ENCODE measurements at regions not wholly inside any gene's neighbourhood (a gene's known extent, or its start where the extent isn't known, plus 50 kb on each side); places are given as distances from the start of the nearest gene placed in this dataset.
"Not testable (repeated sequence)": the region's sequence is repeated elsewhere in the genome, so short reads cannot be mapped to it uniquely, and the experiment has no call there.

DNA sequence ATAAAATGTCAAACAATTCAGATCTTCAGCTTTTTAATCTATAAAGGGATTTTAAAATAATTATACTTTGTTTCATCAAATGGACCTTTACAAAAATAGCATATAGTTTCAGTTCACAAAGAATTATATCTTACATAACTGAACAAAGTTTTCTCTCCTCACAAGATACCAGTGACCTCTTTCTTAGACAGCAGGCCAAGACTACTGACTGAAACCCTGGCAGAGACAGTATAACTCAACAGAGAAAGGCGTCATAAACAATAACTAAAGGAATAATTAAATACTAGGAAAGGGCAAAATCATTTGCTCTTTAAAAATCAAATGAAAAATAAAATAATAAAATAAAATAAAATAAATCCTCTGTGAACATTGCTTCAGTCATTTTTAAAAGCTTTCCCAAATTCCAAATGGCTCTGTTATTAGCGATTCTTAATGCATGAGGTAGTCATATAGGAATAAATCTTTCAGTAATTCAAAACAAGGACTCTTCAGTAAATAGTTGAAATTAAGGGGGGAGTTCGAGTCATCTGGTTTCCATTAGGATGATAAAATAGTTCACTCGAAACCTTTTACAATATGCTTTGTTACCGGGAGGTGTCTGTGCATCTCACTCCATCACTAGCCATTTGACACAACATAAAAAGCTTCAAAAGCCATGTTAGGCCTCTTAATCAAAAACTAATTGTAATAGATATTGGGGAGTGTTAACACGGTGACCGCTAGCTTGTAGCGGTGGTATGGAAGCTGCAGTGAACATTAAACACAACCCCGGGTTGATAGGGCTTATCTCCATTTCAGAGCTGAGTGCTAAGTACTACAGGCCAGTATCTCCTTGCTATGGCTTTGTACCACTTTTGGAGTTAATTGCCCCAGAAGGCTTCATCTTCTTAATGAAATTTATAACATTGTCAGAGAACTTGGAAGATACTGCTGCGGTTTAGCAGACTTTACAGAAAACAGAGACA lies 142.9 kb upstream of the NR2F2 start:
- in situ Hi-C loops (cut with HindIII; ENCODE audit: low sequenced_read_pairs): no loop called here

GRCh38 chr15:96197721-96198120 lies 132.8 kb upstream of the NR2F2 start:
- in situ Hi-C loops (cut with HindIII; ENCODE audit: low sequenced_read_pairs): no loop called here

- in situ Hi-C loops (cut with HindIII; ENCODE audit: low sequenced_read_pairs): no loop called here
These were observed 131.4 kb upstream of the NR2F2 start for GRCh38 chr15:96199111-96199510.

GRCh38 chr15:96200357-96200967 lies 130.0 kb upstream of the NR2F2 start:
- in situ Hi-C loops (cut with HindIII; ENCODE audit: low sequenced_read_pairs): no loop called here

DNA sequence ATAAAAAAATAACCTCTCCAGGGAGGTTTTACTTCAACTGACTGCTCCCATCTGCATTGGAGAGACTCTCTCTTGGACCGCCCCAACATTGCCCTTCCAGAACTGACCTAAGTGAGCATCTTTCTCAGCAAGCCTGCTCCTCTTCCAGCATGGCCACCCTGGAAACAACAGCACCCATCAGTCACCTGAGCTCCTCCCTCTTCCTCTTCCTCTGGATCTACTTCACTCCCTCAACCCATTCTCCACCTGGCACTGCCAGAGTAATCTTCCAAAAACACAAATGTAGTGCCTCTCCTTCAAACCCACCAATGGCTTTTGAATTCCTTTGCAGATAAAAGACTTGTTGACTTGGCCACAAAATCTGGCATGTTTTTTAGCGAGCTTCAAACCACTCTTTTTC lies 128.8 kb upstream of the NR2F2 start:
- in situ Hi-C loops (cut with HindIII; ENCODE audit: low sequenced_read_pairs): no loop called here

DNA sequence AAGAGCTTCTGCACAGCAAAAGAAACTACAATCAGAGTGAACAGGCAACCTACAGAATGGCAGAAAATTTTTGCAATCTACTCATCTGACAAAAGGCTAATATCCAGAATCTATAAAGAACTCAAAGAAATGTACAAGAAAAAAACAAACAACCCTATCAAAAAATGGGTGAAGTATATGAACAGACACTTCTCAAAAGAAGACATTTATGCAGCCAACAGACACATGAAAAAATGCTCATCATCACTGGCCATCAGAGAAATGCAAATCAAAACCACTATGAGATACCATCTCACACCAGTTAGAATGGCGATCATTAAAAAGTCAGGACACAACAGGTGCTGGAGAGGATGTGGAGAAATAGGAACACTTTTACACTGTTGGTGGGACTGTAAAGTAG lies 124.9 kb upstream of the NR2F2 start:
- in situ Hi-C loops (cut with HindIII; ENCODE audit: low sequenced_read_pairs): not testable (repeated sequence)

GRCh38 chr15:96207377-96208006 lies 123.0 kb upstream of the NR2F2 start:
- in situ Hi-C loops (cut with HindIII; ENCODE audit: low sequenced_read_pairs): no loop called here

DNA sequence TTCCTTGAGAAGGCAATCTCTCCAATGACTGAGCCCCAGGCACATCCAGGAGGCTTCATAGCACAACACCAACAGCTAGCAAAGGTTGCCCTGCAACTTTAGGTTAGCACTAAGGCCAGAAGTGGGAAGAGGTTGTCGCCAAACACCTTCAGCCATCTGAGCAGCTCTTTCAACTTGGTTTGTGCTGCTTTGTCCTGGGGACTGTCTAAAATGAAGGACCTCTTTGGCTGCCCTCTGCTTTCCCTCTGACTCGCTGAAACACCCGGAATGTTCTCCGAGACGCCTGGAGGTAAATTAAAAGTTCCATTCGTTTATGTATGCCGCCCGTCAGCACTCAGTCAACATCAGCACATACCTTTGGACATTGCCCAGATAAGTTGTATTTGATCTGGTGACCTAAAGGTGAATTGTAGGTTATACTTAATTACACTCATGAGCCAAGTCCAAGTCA lies 121.2 kb upstream of the NR2F2 start:
- in situ Hi-C loops (cut with HindIII; ENCODE audit: low sequenced_read_pairs): no loop called here

DNA sequence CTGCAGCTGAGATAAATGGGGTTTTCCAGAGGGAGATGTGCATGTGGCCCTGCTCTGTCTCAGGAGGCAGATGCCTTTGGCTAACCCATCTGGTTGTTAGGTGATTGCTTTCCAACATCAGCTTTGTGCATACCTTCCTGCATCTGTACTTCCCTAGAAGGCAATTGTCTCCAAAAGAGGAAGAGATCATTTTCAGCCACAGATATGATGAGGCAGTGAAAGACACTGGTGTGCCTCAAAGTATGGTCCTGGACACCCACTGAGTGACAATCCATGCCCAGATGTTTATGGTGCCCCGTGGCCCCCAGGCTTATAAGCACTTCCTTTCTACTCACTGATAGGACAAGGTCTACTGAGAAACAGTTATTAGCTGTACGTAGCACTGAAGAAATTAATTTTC lies 117.5 kb upstream of the NR2F2 start:
- in situ Hi-C loops (cut with HindIII; ENCODE audit: low sequenced_read_pairs): loop anchor here (10.0 kb wide), 1 partner anchor 62 kb away; no protein-coding TSS in a partner anchor

DNA sequence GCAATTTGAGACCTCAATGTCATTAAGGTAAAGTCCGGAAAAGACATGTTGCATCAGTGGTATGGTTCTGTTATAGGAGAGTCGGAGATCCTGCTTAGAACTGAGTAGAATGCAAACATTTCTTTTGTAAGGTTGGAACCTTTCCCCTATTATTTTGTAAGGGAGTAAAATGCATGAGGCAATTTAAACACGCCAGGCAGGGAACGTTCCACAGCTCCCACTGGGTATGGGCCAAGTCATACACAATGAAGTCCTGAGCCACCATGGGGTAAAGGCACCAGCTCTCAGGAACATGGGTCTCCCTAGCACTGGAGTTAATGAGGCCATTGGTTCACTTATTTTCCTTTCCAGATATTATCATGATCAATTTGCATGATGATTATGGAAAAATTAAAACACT lies 116.6 kb upstream of the NR2F2 start:
- in situ Hi-C loops (cut with HindIII; ENCODE audit: low sequenced_read_pairs): loop anchor here (10.0 kb wide), 1 partner anchor 61 kb away; no protein-coding TSS in a partner anchor

GRCh38 chr15:96216481-96216880 lies 114.0 kb upstream of the NR2F2 start:
- in situ Hi-C loops (cut with HindIII; ENCODE audit: low sequenced_read_pairs): loop anchor here (10.0 kb wide), 1 partner anchor 58 kb away; no protein-coding TSS in a partner anchor

GRCh38 chr15:96217983-96218382 lies 112.5 kb upstream of the NR2F2 start:
- in situ Hi-C loops (cut with HindIII; ENCODE audit: low sequenced_read_pairs): loop anchor here (10.0 kb wide), 1 partner anchor 57 kb away; no protein-coding TSS in a partner anchor

DNA sequence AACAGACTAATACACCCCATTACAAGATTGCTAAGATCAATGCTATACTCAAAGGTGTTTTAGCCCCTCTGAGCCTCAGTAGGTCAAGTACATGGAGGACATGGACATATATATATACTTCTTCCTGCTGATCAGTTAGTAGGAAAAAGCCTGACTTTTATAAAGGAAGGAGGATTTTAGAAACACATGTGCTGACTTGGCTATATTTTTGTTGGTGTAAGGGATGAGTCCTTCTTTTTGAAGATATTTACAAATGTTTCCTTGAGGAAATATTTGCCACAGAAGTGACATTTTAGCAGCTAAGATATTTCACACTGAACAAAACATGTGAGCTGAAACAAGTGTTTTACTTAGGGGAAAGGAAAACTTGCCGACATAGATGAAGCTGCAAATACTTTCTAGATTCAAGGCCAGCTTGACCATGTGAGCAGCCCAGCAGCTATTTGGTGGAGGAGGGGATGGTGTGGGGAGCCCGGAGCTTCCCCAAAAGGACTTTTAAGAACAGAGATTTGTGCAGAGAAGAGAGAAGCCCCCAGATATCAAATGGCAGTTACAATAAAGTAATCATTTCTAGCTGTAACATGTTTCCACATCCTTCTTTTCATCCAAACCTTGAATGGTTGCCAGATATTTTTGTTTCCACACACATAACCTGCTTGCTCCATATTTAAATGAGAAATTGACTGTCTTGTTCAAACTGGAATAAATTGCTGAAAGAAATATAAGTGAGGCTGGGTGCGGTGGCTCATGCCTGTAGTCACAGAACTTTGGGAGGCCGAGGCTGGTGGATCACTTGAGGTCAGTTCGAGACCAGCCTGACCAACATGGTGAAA lies 111.7 kb upstream of the NR2F2 start:
- in situ Hi-C loops (cut with HindIII; ENCODE audit: low sequenced_read_pairs): loop anchor here (10.0 kb wide), 1 partner anchor 56 kb away; no protein-coding TSS in a partner anchor

DNA sequence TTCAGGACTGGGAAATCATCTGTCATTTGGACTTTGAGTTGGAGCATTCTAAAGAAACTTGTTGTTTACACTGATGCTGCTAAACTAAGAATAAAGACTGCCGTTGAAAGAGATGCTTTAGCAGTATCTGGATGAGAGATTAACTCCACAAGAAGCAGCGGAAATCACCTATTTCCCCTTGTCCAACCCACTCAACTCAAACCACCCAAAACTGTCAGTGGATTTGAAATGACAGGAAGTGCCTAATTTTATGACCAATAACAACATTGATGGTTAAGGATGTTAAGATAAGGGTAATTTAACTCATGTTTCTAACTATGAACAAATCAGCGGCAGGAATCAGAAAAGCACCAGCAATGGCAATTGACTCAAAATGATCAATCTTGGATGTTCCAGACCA lies 110.8 kb upstream of the NR2F2 start:
- in situ Hi-C loops (cut with HindIII; ENCODE audit: low sequenced_read_pairs): loop anchor here (10.0 kb wide), 1 partner anchor 55 kb away; no protein-coding TSS in a partner anchor

- in situ Hi-C loops (cut with HindIII; ENCODE audit: low sequenced_read_pairs): no loop called here
These were observed 109.8 kb upstream of the NR2F2 start for GRCh38 chr15:96220657-96221056.

DNA sequence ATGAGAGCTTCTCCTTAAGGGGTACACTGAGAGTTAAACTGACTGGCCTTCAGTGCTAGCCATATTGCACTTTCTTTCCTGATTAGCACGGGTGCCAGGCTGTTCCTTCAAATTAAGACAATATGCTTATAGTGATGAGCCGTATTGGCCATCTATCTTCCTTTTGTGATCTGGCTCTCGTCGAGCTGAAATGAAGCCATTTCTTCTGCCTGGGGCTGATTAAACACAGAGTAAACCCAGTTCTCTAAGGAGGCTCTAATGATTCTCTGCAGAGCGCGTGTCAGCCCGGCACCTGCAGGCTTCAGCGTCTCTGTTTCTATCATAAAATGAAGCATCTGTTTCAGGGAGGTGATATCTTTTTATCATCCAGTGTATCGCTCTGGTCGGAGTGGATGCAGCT lies 107.5 kb upstream of the NR2F2 start:
- in situ Hi-C loops (cut with HindIII; ENCODE audit: low sequenced_read_pairs): no loop called here

GRCh38 chr15:96223939-96224338 lies 106.6 kb upstream of the NR2F2 start:
- in situ Hi-C loops (cut with HindIII; ENCODE audit: low sequenced_read_pairs): no loop called here

DNA sequence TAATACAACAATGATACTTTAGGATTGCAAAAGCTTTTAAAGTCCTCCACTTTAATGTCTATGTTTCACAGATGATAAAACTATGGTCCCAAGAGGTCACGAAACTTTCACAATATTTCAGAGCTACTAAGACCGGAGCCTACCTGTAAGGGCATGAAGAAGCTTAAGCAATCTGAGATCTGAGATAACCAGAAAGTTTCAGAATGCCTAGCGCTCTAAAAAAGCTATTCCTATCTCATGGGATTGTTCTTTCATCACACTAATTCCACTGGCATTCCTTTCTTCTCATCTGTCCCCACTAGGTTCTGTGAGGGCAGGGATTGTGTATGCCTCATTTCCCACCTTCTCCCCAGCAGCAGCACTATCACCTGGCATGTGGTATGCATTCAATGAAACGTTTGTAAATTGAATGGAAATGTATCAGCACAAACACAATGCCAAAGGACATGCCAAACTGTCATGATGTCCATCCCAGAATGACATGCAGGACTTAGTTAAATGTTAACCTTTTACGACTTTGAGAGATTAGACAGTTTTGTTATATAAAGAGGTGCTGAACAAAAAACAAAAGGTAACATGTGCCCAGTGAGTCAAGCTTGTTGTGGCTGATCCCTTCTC lies 104.7 kb upstream of the NR2F2 start:
- in situ Hi-C loops (cut with HindIII; ENCODE audit: low sequenced_read_pairs): loop anchor here (5.0 kb wide), 1 partner anchor 68 kb away; no protein-coding TSS in a partner anchor

DNA sequence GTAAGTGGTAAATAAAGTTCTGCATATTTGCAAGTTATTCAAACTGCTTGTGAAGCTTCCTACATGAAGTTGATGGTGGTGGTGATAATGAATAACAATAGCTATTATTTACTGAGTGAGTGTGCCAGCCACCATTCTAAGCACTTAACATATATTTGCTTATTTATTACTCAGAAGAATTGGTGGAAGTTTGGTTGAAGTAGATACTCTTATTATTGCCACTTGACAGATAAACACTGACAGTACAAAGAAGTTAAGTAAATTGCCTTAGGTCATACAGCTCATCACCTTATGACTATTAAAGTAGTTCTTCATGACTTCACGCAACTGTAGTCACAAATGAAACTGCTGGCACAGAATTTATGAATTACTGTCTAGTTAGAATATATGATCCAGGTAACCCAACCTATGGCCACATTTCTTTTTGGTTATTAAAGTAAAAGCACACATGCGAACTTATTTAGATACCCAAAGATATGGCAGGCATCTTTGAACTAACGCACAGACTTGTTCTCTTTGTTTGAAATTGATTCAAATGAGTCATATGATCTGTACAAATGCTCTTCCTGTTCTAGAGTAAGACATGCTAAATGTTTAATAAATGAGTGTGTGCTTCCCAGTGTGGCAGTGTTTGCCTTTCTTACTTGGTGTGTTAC lies 99.8 kb upstream of the NR2F2 start:
- in situ Hi-C loops (cut with HindIII; ENCODE audit: low sequenced_read_pairs): no loop called here
